ENCODE measurements at regions not wholly inside any gene's neighbourhood (a gene's known extent, or its start where the extent isn't known, plus 50 kb on each side); places are given as distances from the start of the nearest gene placed in this dataset.

DNA sequence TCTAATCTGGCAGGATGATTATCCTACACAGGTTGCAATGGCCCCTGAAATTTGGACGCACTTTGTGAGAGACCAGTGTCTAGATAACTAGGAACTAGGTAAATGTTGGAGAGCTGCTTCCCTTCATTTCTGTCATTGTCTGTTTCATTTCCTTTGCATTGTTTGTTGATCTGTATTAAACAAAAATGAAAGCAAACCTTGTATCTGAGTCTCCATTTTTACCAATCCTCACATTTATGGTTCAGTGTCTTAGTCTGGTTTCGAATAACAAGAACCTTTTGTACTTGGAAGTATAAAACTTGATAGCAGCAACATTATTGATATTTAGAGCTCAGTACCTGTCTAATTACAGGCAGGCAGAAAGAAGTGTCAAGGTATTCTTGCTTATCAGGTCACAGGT, 105.5 kb downstream of the MRPS30 start:
- Histone ChIP-seq H3K27me3 (replicated peaks; ENCODE audit: insufficient read depth) (no peaks in the 10 kb centered on the region), H3K36me3 (no peaks in the 10 kb centered on the region), H3K27ac (no peak overlapping the region), H3K4me1 (replicated peaks) (no peaks in the 10 kb centered on the region), H3K4me3 (no peak overlapping the region), H3K9me3 (no peaks in the 10 kb centered on the region)
- TF ChIP-seq POLR2AphosphoS5 (IDR thresholded peaks at IDR 0.05): no peak
- TF ChIP-seq, protein P1, sequence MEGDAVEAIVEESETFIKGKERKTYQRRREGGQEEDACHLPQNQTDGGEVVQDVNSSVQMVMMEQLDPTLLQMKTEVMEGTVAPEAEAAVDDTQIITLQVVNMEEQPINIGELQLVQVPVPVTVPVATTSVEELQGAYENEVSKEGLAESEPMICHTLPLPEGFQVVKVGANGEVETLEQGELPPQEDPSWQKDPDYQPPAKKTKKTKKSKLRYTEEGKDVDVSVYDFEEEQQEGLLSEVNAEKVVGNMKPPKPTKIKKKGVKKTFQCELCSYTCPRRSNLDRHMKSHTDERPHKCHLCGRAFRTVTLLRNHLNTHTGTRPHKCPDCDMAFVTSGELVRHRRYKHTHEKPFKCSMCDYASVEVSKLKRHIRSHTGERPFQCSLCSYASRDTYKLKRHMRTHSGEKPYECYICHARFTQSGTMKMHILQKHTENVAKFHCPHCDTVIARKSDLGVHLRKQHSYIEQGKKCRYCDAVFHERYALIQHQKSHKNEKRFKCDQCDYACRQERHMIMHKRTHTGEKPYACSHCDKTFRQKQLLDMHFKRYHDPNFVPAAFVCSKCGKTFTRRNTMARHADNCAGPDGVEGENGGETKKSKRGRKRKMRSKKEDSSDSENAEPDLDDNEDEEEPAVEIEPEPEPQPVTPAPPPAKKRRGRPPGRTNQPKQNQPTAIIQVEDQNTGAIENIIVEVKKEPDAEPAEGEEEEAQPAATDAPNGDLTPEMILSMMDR (IDR thresholded peaks at IDR 0.05): no peak
- no peak for TF ChIP-seq POLR2A (IDR thresholded peaks at IDR 0.05)
- no peak for DNase-seq (ENCODE audit: low spot score)
- intact Hi-C loops (cut with DNase I): no loop called here
- 79% methylated on average over 2 of the region's 2 CpGs for WGBS

DNA sequence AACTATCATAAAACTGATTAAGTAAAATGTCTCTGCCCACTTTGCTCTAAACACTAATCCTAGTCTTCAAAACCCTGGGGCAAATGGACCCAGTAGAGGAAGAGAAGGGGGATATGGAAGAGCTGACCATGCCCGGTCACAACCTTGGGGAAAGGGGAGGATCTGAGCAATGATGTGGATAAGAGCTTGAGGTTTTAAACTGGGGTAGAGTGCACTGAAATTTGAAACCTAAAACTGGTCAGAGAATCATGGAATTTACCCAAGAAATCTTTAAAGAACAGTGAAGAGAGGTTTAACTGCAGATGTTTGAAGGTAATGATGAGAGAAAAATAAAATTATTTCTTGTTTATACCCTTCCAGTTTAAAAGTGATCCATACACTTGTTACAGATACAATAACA, 110.8 kb downstream of the MRPS30 start:
- WGBS: 46% methylated on average over 1 of the region's 1 CpG
- TF ChIP-seq, protein P1 (IDR thresholded peaks at IDR 0.05): no peak
- TF ChIP-seq POLR2AphosphoS5 (IDR thresholded peaks at IDR 0.05): no peak
- no peak for TF ChIP-seq POLR2A (IDR thresholded peaks at IDR 0.05)
- no peak for DNase-seq (ENCODE audit: low spot score)

DNA sequence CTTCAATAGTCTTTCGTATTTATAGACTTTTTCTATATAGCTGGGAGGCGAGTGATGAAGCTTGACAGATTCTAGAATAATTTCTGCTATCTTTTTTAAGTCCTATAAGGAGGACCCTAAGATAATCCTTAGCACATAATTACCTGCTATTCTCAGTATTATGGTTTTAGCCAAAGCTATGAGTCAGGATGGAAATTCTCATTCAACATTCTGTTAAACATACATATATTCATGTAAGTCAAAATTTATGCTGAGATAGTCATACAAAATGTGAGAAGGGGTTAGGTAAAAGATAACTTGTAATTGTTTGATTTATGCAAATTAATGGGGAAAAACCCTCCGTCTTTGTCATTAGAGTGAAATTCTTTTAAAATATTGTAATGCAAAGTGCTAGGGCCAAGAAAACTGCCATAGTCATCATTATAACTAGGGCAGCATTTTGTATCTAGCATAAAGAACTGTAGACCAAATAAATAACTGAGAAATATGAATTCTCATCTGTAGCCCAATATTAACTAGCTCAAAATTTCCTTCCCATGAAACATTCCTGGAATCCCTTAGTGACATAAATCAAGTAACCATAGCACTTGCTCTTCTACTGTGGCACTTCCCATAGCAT, 118.5 kb downstream of the MRPS30 start:
- Histone ChIP-seq H3K36me3 (no peaks in the 10 kb centered on the region), H3K9me3 (no peaks in the 10 kb centered on the region), H3K4me1 (replicated peaks) (no peaks in the 10 kb centered on the region), H3K27ac (no peak overlapping the region), H3K4me3 (no peak overlapping the region), H3K27me3 (replicated peaks; ENCODE audit: insufficient read depth) (no peaks in the 10 kb centered on the region)
- no peak for TF ChIP-seq POLR2AphosphoS5 (IDR thresholded peaks at IDR 0.05)
- TF ChIP-seq POLR2A (IDR thresholded peaks at IDR 0.05): no peak
- TF ChIP-seq, protein P1 (IDR thresholded peaks at IDR 0.05): no peak
- 88% methylated on average over 3 of the region's 3 CpGs for WGBS
- intact Hi-C loops (cut with DNase I): no loop called here
- DNase-seq (ENCODE audit: low spot score): no peak

More for the DNA sequence above, 110.8 kb downstream of the MRPS30 start:
- no peaks in the 10 kb centered on the region for H3K4me1 ChIP-seq (replicated peaks)
- no peaks in the 10 kb centered on the region for H3K36me3 ChIP-seq
- H3K4me3 ChIP-seq: no peak overlapping the region
- H3K27ac ChIP-seq: no peak overlapping the region
- intact Hi-C loops (cut with DNase I): no loop called here
- no peaks in the 10 kb centered on the region for H3K27me3 ChIP-seq (replicated peaks; ENCODE audit: insufficient read depth)
- H3K9me3 ChIP-seq: no peaks in the 10 kb centered on the region

DNA sequence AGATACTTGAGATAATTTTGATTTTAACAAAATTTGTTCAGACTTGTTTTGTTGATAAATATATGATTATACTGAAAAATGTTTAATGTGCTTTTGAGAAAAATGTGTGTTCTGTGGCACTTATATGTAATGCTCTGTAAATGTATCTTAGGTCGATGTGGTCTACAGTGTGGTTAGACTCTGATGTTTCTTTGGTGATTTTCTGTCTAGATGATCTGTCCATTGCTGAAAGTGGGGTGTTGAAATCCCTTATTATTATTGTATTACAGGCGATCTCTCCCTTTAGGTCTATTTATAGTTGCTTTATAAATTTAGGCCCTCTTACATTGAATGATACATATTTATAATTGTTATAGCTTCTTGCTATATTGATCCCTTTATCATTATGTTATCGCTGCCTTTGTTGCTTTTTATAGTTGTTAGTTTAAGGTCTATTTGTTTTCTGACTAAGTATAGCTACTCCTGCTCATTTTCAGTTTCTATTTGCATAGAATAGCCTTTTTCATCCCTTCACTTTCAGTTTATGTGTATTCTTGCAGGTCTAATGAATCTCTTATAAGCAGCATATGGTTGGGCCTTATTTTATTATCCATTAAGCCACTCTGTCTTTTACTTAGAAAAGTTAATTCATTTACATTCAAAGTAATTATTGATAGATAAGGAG, 124.3 kb downstream of the MRPS30 start:
- no peak for DNase-seq (ENCODE audit: low spot score)
- no peaks in the 10 kb centered on the region for H3K27me3 ChIP-seq (replicated peaks; ENCODE audit: insufficient read depth)
- H3K27ac ChIP-seq: no peak overlapping the region
- TF ChIP-seq POLR2AphosphoS5 (IDR thresholded peaks at IDR 0.05) (no peak), POLR2A (IDR thresholded peaks at IDR 0.05) (no peak)
- TF ChIP-seq, protein P1 (IDR thresholded peaks at IDR 0.05): no peak
- WGBS: 80% methylated on average over 3 of the region's 3 CpGs
- no peaks in the 10 kb centered on the region for H3K4me1 ChIP-seq (replicated peaks)
- H3K9me3 ChIP-seq: no peaks in the 10 kb centered on the region
- no peaks in the 10 kb centered on the region for H3K36me3 ChIP-seq
- no peak overlapping the region for H3K4me3 ChIP-seq
- intact Hi-C loops (cut with DNase I): no loop called here

DNA sequence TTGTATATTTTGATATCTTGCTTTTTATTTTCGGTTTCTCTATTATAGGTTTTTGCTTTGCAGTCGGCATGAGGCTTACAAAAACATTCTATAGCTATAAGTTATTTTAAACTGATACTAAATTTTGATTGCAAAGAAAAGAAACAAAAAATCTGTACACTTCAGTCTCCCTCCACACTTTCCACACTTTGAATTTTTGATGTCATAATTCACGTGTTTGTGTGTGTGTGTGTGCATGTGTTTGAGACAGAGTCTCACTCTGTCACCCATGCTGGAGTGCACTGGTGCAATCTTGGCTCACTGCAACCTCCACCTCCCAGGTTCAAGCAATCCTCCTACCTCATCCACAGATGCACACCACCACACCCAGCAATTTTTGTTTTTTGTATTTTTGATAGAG, 124.9 kb downstream of the MRPS30 start:
- intact Hi-C loops (cut with DNase I): no loop called here
- DNase-seq (ENCODE audit: low spot score): no peak
- Histone ChIP-seq H3K36me3 (no peaks in the 10 kb centered on the region), H3K4me3 (no peak overlapping the region), H3K27ac (no peak overlapping the region), H3K4me1 (replicated peaks) (no peaks in the 10 kb centered on the region), H3K9me3 (no peaks in the 10 kb centered on the region), H3K27me3 (replicated peaks; ENCODE audit: insufficient read depth) (no peaks in the 10 kb centered on the region)
- 81% methylated on average over 3 of the region's 3 CpGs for WGBS
- TF ChIP-seq POLR2AphosphoS5 (IDR thresholded peaks at IDR 0.05) (no peak), POLR2A (IDR thresholded peaks at IDR 0.05) (no peak)
- TF ChIP-seq, protein P1 (IDR thresholded peaks at IDR 0.05): no peak

Measured in prostate gland (tissue), 2 donors.